Activated T-cell treated with anti-CD3 and anti-CD28 coated beads, Interleukin-2, amount 50 U/mL, for 24 hours (primary cell): ENCODE measurements at regions not wholly inside any gene's neighbourhood (a gene's known extent, or its start where the extent isn't known, plus 50 kb on each side); places are given as distances from the start of the nearest gene placed in this dataset.

Source experiments
- DNase-seq: peaks from one replicate; pipeline ENCODE4 v3.0.0-alpha.2; 2020
- H3K27ac Mint-ChIP-seq: 2 replicates; pipeline ENCODE4 v1.8.0; 2020; ENCODE audit warnings: mild to moderate bottlenecking, mixed read lengths
- H3K27me3 Mint-ChIP-seq: 2 replicates; pipeline ENCODE4 v1.8.0; 2020; ENCODE audit warnings: mixed read lengths
- H3K36me3 Mint-ChIP-seq: 2 replicates; pipeline ENCODE4 v1.8.0; 2020; ENCODE audit warnings: low read depth, mixed read lengths
- H3K4me1 Mint-ChIP-seq: 2 replicates; pipeline ENCODE4 v1.8.0; 2020; ENCODE audit warnings: low read depth, mixed read lengths
- H3K4me3 Mint-ChIP-seq: 2 replicates; pipeline ENCODE4 v1.8.0; 2020; ENCODE audit warnings: mild to moderate bottlenecking, moderate library complexity, mixed read lengths
- H3K9me3 Mint-ChIP-seq: 2 replicates; pipeline ENCODE4 v1.8.0; 2020; ENCODE audit warnings: mixed read lengths

- no peak for DNase-seq
- H3K27me3 Mint-ChIP-seq, result no peaks in the 10 kb centered on the region
- no peaks in the 10 kb centered on the region for H3K4me1 Mint-ChIP-seq
- no peak overlapping the region for H3K4me3 Mint-ChIP-seq
- no peaks in the 10 kb centered on the region for H3K36me3 Mint-ChIP-seq
- H3K9me3 Mint-ChIP-seq, result no peaks in the 10 kb centered on the region
- no peak overlapping the region for H3K27ac Mint-ChIP-seq
Measured at GRCh38 chr4:164428561-164428960, 325.4 kb upstream of the SMIM31 start.

- no peaks in the 10 kb centered on the region for H3K9me3 Mint-ChIP-seq
Measured at GRCh38 chr4:164438321-164438720, 315.6 kb upstream of the SMIM31 start.

DNA sequence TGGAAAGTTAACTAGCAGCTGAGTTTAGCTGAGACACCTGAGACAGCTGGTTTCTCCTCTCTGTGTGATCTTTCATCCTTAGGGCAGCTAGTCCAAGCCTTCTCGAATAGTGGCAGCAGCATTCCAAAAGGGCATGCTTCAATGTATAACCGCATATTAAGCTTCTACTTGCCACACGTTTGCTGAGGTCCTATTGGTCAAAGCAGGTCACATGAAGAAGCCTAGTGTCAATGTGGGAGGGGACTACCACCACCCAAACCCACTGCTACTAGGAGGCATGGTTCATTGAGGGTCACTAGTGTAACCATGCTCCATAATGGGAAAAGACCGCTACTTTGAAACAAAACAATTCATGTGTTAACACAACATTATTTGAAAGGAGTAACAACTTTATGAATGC is 314.9 kb upstream of the SMIM31 start:
- Mint-ChIP-seq H3K27me3 (no peaks in the 10 kb centered on the region), H3K36me3 (no peaks in the 10 kb centered on the region), H3K9me3 (no peaks in the 10 kb centered on the region), H3K4me1 (no peaks in the 10 kb centered on the region), H3K4me3 (no peak overlapping the region), H3K27ac (no peak overlapping the region)
- no peak for DNase-seq

More at GRCh38 chr4:164438321-164438720, 315.6 kb upstream of the SMIM31 start:
- DNase-seq, result no peak
- Mint-ChIP-seq H3K4me1 (no peaks in the 10 kb centered on the region), H3K36me3 (no peaks in the 10 kb centered on the region), H3K27ac (no peak overlapping the region), H3K4me3 (no peak overlapping the region), H3K27me3 (no peaks in the 10 kb centered on the region)

- H3K36me3 Mint-ChIP-seq, result no peaks in the 10 kb centered on the region
- no peak overlapping the region for H3K27ac Mint-ChIP-seq
- no peaks in the 10 kb centered on the region for H3K4me1 Mint-ChIP-seq
- no peaks in the 10 kb centered on the region for H3K9me3 Mint-ChIP-seq
- H3K27me3 Mint-ChIP-seq, result no peaks in the 10 kb centered on the region
- DNase-seq, result no peak
- H3K4me3 Mint-ChIP-seq, result no peak overlapping the region
Measured at GRCh38 chr4:164440199-164440598, 313.7 kb upstream of the SMIM31 start.

DNA sequence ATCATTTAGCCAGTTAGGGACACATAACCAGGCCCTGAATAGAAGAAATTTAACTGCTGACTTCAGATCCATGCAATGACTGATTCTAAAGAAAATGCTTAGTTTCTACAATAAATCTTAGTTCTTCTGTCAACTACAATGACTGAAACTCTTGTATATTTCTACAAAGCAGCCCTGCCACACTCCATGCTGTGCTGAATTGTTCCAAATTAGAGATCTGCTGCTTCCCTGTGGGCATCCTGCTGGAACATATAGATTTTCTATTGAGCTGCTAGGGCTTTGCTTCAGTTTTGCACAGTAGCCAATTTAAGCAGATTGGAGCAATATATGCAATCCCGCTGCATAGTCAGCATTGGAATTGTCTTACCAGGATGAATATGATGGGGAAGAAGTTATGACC is 312.8 kb upstream of the SMIM31 start:
- H3K4me3 Mint-ChIP-seq, result no peak overlapping the region
- H3K9me3 Mint-ChIP-seq, result no peaks in the 10 kb centered on the region
- no peaks in the 10 kb centered on the region for H3K36me3 Mint-ChIP-seq
- no peaks in the 10 kb centered on the region for H3K27me3 Mint-ChIP-seq
- no peak for DNase-seq
- H3K27ac Mint-ChIP-seq, result no peak overlapping the region
- no peaks in the 10 kb centered on the region for H3K4me1 Mint-ChIP-seq

DNA sequence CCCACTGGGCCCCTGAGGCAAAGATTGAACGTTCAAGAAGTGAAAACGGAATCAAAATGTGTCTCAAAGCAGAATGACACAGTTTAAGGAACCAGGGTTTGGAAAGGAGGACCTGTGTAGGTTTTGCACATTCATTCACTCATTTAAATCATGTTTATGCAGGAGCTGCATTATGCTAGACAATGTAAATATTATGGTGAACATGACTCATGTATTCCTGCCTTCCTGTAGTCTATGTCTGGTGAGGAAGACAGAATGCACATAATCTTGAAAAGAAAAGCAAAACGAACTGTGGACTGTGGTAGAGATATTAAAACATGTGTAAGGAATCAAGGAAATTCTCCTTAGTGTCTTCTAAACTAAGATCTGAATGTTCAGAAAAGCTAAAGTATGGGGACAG is 311.8 kb upstream of the SMIM31 start:
- Mint-ChIP-seq H3K4me3 (no peak overlapping the region), H3K4me1 (no peaks in the 10 kb centered on the region), H3K9me3 (no peaks in the 10 kb centered on the region), H3K27ac (no peak overlapping the region), H3K27me3 (no peaks in the 10 kb centered on the region), H3K36me3 (no peaks in the 10 kb centered on the region)
- DNase-seq, result no peak

- Mint-ChIP-seq H3K9me3 (peaks cover 6% of the 10 kb centered on the region), H3K27ac (no peak overlapping the region), H3K4me1 (no peaks in the 10 kb centered on the region), H3K27me3 (no peaks in the 10 kb centered on the region), H3K36me3 (no peaks in the 10 kb centered on the region), H3K4me3 (no peak overlapping the region)
- no peak for DNase-seq
Measured at GRCh38 chr4:164446516-164446915, 307.4 kb upstream of the SMIM31 start.

- Mint-ChIP-seq H3K27ac (no peak overlapping the region), H3K36me3 (no peaks in the 10 kb centered on the region), H3K4me3 (no peak overlapping the region), H3K27me3 (no peaks in the 10 kb centered on the region), H3K9me3 (no peaks in the 10 kb centered on the region), H3K4me1 (no peaks in the 10 kb centered on the region)
- DNase-seq, result no peak
Measured at GRCh38 chr4:164461901-164462300, 292.0 kb upstream of the SMIM31 start.

GRCh38 chr4:164462471-164462870 is 291.5 kb upstream of the SMIM31 start:
- H3K27me3 Mint-ChIP-seq, result no peaks in the 10 kb centered on the region
- DNase-seq, result no peak
- H3K27ac Mint-ChIP-seq, result no peak overlapping the region
- no peaks in the 10 kb centered on the region for H3K4me1 Mint-ChIP-seq
- peaks cover 3% of the 10 kb centered on the region for H3K9me3 Mint-ChIP-seq
- H3K36me3 Mint-ChIP-seq, result no peaks in the 10 kb centered on the region
- no peak overlapping the region for H3K4me3 Mint-ChIP-seq

DNA sequence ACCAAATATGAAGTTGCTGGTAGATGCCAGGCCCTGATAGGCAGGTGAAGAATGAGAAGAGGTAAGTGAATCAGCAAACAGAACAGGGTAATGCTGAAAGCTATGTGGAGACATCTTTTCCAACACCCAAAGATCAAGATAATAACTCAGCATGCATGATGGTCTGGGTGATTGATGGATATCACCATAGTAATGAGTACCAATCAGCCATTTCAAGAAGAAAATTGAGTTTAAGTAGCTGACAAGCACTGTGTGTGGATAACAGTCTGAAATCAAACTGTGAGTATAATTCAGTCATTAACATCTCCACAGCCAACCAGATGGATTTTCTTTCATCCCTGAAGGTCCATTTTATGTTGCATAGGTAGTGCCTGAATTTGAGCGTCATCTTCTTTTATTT is 289.6 kb upstream of the SMIM31 start:
- no peak overlapping the region for H3K27ac Mint-ChIP-seq
- no peaks in the 10 kb centered on the region for H3K4me1 Mint-ChIP-seq
- no peaks in the 10 kb centered on the region for H3K36me3 Mint-ChIP-seq
- no peak overlapping the region for H3K4me3 Mint-ChIP-seq
- H3K9me3 Mint-ChIP-seq, result peaks cover 3% of the 10 kb centered on the region
- no peak for DNase-seq
- no peaks in the 10 kb centered on the region for H3K27me3 Mint-ChIP-seq

- Mint-ChIP-seq H3K27ac (no peak overlapping the region), H3K9me3 (peaks cover 3% of the 10 kb centered on the region), H3K36me3 (no peaks in the 10 kb centered on the region), H3K27me3 (no peaks in the 10 kb centered on the region), H3K4me1 (no peaks in the 10 kb centered on the region), H3K4me3 (no peak overlapping the region)
- no peak for DNase-seq
Measured at GRCh38 chr4:164467493-164467892, 286.4 kb upstream of the SMIM31 start.

DNA sequence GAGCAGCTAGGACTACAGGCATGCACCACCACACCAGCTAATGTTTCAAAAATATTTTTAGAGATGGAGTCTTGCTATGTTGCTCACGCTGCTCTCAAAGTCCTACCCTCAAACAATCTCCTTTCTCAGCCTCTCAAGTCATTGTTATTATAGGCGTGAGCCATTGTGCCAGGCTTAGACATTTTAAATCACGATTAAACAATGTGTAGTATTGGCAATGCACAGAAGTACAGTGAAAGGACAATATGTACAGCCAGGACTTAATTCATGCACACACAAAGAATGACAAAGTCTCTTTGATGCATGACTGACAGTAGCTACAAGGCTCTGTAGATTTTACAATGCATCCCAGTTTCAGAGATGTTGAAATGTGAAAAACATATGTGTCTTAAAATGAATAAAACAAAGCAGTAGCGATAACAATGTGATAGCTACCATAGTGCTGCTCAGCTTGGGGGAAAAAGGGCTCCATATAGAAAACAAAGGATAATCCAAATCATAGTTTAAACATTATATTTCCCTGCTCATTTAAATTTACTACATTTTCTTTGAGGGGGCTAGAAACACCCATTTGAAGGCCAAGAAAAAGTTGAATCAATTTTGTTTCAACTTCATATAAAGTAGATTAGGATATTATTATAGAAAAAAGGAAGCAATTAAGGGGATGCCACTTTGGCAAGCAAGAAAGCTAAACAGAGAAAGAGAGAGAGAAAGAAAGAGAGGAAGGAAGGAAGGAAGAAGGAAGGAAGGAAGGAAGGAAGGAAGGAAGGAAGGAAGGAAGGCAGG is 272.4 kb upstream of the SMIM31 start:
- no peak overlapping the region for H3K27ac Mint-ChIP-seq
- H3K36me3 Mint-ChIP-seq, result no peaks in the 10 kb centered on the region
- no peaks in the 10 kb centered on the region for H3K4me1 Mint-ChIP-seq
- H3K27me3 Mint-ChIP-seq, result no peaks in the 10 kb centered on the region
- no peak for DNase-seq
- H3K4me3 Mint-ChIP-seq, result no peak overlapping the region
- peaks cover 2% of the 10 kb centered on the region for H3K9me3 Mint-ChIP-seq

DNA sequence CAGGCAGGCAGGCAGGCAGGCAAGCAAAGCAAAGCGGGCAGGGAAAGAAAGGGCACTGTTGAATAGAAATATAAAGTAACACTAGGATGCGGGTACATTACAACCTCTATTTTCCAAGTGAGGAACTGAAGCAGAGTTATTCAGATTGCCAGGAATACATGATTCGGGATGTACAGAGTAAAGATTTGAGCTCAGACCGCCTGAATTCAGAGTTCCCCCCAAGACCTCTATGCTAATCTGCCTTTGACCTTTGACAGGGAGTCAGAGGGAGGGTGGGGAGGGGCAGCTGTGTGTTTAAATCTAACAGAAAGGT is 271.9 kb upstream of the SMIM31 start:
- no peaks in the 10 kb centered on the region for H3K4me1 Mint-ChIP-seq
- no peak overlapping the region for H3K4me3 Mint-ChIP-seq
- no peak overlapping the region for H3K27ac Mint-ChIP-seq
- no peaks in the 10 kb centered on the region for H3K36me3 Mint-ChIP-seq
- DNase-seq, result no peak
- H3K27me3 Mint-ChIP-seq, result no peaks in the 10 kb centered on the region
- peaks cover 3% of the 10 kb centered on the region for H3K9me3 Mint-ChIP-seq

GRCh38 chr4:164482758-164483157 is 271.2 kb upstream of the SMIM31 start:
- H3K4me1 Mint-ChIP-seq, result no peaks in the 10 kb centered on the region
- peaks cover 5% of the 10 kb centered on the region for H3K9me3 Mint-ChIP-seq
- H3K27me3 Mint-ChIP-seq, result no peaks in the 10 kb centered on the region
- no peak for DNase-seq
- H3K4me3 Mint-ChIP-seq, result no peak overlapping the region
- H3K36me3 Mint-ChIP-seq, result no peaks in the 10 kb centered on the region
- H3K27ac Mint-ChIP-seq, result no peak overlapping the region

GRCh38 chr4:164483711-164484110 is 270.2 kb upstream of the SMIM31 start:
- Mint-ChIP-seq H3K4me1 (no peaks in the 10 kb centered on the region), H3K9me3 (peaks cover 5% of the 10 kb centered on the region), H3K27ac (no peak overlapping the region), H3K27me3 (no peaks in the 10 kb centered on the region), H3K36me3 (no peaks in the 10 kb centered on the region), H3K4me3 (no peak overlapping the region)
- DNase-seq, result no peak

- H3K4me1 Mint-ChIP-seq, result no peaks in the 10 kb centered on the region
- no peaks in the 10 kb centered on the region for H3K36me3 Mint-ChIP-seq
- no peak overlapping the region for H3K27ac Mint-ChIP-seq
- no peaks in the 10 kb centered on the region for H3K27me3 Mint-ChIP-seq
- H3K9me3 Mint-ChIP-seq, result peaks cover 5% of the 10 kb centered on the region
- no peak overlapping the region for H3K4me3 Mint-ChIP-seq
- DNase-seq, result no peak
Measured at GRCh38 chr4:164484551-164484950, 269.4 kb upstream of the SMIM31 start.
